ENCODE measurements at regions not wholly inside any gene's neighbourhood (a gene's known extent, or its start where the extent isn't known, plus 50 kb on each side); places are given as distances from the start of the nearest gene placed in this dataset.

GRCh38 chr17:53934931-53935330 lies 112.2 kb downstream of the KIF2B start:
- Histone ChIP-seq H3K36me3 (ENCODE audit: insufficient read depth, low read length) (no peaks in the 10 kb centered on the region), H3K4me2 (ENCODE audit: low read length) (no peak overlapping the region), H3F3A (ENCODE audit: insufficient read depth, low read length, poor library complexity, severe bottlenecking) (no peaks in the 10 kb centered on the region), H3K27me3 (ENCODE audit: insufficient read depth, low read depth, low read length) (no peaks in the 10 kb centered on the region), H3K9me3 (ENCODE audit: low read length) (no peaks in the 10 kb centered on the region), H3K9me2 (ENCODE audit: insufficient read depth, low read length) (no peaks in the 10 kb centered on the region), H3K9ac (ENCODE audit: low read length) (no peak overlapping the region), H3K4me3 (ENCODE audit: low read length) (no peak overlapping the region), H4K20me1 (ENCODE audit: insufficient read depth) (no peaks in the 10 kb centered on the region), H3K79me2 (replicated peaks; ENCODE audit: insufficient read depth, low read length) (no peaks in the 10 kb centered on the region), H2AFZ (ENCODE audit: low read depth, low read length) (no peak overlapping the region), H3K27ac (ENCODE audit: low read length) (no peak overlapping the region)
- no peak for TF ChIP-seq POLR2AphosphoS5 (IDR thresholded peaks at IDR 0.05)
- TF ChIP-seq, protein P1, sequence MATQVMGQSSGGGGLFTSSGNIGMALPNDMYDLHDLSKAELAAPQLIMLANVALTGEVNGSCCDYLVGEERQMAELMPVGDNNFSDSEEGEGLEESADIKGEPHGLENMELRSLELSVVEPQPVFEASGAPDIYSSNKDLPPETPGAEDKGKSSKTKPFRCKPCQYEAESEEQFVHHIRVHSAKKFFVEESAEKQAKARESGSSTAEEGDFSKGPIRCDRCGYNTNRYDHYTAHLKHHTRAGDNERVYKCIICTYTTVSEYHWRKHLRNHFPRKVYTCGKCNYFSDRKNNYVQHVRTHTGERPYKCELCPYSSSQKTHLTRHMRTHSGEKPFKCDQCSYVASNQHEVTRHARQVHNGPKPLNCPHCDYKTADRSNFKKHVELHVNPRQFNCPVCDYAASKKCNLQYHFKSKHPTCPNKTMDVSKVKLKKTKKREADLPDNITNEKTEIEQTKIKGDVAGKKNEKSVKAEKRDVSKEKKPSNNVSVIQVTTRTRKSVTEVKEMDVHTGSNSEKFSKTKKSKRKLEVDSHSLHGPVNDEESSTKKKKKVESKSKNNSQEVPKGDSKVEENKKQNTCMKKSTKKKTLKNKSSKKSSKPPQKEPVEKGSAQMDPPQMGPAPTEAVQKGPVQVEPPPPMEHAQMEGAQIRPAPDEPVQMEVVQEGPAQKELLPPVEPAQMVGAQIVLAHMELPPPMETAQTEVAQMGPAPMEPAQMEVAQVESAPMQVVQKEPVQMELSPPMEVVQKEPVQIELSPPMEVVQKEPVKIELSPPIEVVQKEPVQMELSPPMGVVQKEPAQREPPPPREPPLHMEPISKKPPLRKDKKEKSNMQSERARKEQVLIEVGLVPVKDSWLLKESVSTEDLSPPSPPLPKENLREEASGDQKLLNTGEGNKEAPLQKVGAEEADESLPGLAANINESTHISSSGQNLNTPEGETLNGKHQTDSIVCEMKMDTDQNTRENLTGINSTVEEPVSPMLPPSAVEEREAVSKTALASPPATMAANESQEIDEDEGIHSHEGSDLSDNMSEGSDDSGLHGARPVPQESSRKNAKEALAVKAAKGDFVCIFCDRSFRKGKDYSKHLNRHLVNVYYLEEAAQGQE (IDR thresholded peaks at IDR 0.05; ENCODE audit: borderline replicate concordance) = no peak

DNA sequence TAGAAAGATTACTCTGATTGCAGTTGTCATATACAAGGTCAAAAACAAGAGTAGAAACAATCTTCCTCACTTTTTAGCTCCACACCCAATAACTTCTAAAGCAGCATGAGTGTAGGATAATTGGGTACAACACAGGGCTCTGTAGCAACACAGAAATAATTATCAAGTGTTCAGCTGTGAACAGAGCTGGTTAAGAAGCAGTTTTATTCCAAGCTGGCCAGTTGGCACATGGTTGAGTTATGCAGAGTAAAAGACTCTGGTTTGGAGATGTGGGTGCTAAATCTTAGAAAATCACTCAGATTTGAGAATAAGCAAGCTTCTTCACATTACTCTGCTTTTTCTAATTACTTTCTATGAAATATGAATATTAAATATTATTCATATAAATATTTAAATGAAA lies 118.5 kb downstream of the KIF2B start:
- Histone ChIP-seq H3K36me3 (ENCODE audit: insufficient read depth, low read length) (no peaks in the 10 kb centered on the region), H3K79me2 (replicated peaks; ENCODE audit: insufficient read depth, low read length) (no peaks in the 10 kb centered on the region), H3K4me2 (ENCODE audit: low read length) (no peak overlapping the region), H3K9ac (ENCODE audit: low read length) (no peak overlapping the region), H2AFZ (ENCODE audit: low read depth, low read length) (no peak overlapping the region), H4K20me1 (ENCODE audit: insufficient read depth) (no peaks in the 10 kb centered on the region), H3K4me3 (ENCODE audit: low read length) (no peak overlapping the region), H3K27ac (ENCODE audit: low read length) (no peak overlapping the region), H3F3A (ENCODE audit: insufficient read depth, low read length, poor library complexity, severe bottlenecking) (no peaks in the 10 kb centered on the region), H3K27me3 (ENCODE audit: insufficient read depth, low read depth, low read length) (no peaks in the 10 kb centered on the region), H3K9me2 (ENCODE audit: insufficient read depth, low read length) (no peaks in the 10 kb centered on the region), H3K9me3 (ENCODE audit: low read length) (no peaks in the 10 kb centered on the region)
- TF ChIP-seq, protein P1 (IDR thresholded peaks at IDR 0.05; ENCODE audit: borderline replicate concordance) = no peak
- TF ChIP-seq RAD21 (conservative IDR thresholded peaks at IDR 0.05) = no peak
- TF ChIP-seq, protein P2, sequence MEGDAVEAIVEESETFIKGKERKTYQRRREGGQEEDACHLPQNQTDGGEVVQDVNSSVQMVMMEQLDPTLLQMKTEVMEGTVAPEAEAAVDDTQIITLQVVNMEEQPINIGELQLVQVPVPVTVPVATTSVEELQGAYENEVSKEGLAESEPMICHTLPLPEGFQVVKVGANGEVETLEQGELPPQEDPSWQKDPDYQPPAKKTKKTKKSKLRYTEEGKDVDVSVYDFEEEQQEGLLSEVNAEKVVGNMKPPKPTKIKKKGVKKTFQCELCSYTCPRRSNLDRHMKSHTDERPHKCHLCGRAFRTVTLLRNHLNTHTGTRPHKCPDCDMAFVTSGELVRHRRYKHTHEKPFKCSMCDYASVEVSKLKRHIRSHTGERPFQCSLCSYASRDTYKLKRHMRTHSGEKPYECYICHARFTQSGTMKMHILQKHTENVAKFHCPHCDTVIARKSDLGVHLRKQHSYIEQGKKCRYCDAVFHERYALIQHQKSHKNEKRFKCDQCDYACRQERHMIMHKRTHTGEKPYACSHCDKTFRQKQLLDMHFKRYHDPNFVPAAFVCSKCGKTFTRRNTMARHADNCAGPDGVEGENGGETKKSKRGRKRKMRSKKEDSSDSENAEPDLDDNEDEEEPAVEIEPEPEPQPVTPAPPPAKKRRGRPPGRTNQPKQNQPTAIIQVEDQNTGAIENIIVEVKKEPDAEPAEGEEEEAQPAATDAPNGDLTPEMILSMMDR (IDR thresholded peaks at IDR 0.05; ENCODE audit: poor library complexity, severe bottlenecking) = no peak

DNA sequence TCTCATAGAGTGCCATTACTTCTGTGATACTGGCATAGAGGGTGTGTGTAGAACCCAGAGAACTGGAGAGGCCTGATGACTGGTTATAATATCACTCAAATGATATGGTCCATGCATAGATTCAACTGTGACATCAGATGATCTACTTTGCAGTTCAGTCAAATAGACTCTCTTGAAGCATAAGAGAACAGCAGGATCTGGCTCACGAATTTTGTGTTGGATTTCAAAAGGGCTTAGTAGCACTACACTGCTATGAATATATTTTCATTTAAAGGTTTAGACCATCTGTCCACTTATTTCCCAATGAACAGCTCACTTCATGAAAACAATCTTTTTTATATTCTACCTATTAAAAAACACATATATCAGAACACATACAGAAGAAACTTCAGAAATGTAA lies 119.7 kb downstream of the KIF2B start:
- Histone ChIP-seq H3K79me2 (replicated peaks; ENCODE audit: insufficient read depth, low read length) (no peaks in the 10 kb centered on the region), H3K4me2 (ENCODE audit: low read length) (no peak overlapping the region), H2AFZ (ENCODE audit: low read depth, low read length) (no peak overlapping the region), H3K9me2 (ENCODE audit: insufficient read depth, low read length) (no peaks in the 10 kb centered on the region), H4K20me1 (ENCODE audit: insufficient read depth) (no peaks in the 10 kb centered on the region), H3K4me3 (ENCODE audit: low read length) (no peak overlapping the region), H3K9me3 (ENCODE audit: low read length) (no peaks in the 10 kb centered on the region), H3F3A (ENCODE audit: insufficient read depth, low read length, poor library complexity, severe bottlenecking) (no peaks in the 10 kb centered on the region), H3K27me3 (ENCODE audit: insufficient read depth, low read depth, low read length) (no peaks in the 10 kb centered on the region), H3K9ac (ENCODE audit: low read length) (no peak overlapping the region), H3K36me3 (ENCODE audit: insufficient read depth, low read length) (no peaks in the 10 kb centered on the region), H3K27ac (ENCODE audit: low read length) (peak overlapping the region; percentile 62)
- TF ChIP-seq, protein P1 (IDR thresholded peaks at IDR 0.05; ENCODE audit: borderline replicate concordance) = no peak
- no peak for TF ChIP-seq SMC3 (conservative IDR thresholded peaks at IDR 0.05; ENCODE audit: poor library complexity)
- no peak for TF ChIP-seq MXI1 (conservative IDR thresholded peaks at IDR 0.05; ENCODE audit: poor library complexity, severe bottlenecking)
- no peak for TF ChIP-seq EP300 (conservative IDR thresholded peaks at IDR 0.05; ENCODE audit: poor library complexity, severe bottlenecking)
- TF ChIP-seq, protein P2 (IDR thresholded peaks at IDR 0.05; ENCODE audit: poor library complexity, severe bottlenecking) = no peak
- TF ChIP-seq POLR2AphosphoS5 (IDR thresholded peaks at IDR 0.05) = no peak
- no peak for TF ChIP-seq RAD21 (conservative IDR thresholded peaks at IDR 0.05)
